Neural progenitor cell (in vitro differentiated cells): ENCODE measurements at regions not wholly inside any gene's neighbourhood (a gene's known extent, or its start where the extent isn't known, plus 50 kb on each side); places are given as distances from the start of the nearest gene placed in this dataset.

ENCODE experiments used
- DNase-seq: peaks from one replicate; pipeline ENCODE4 v3.0.0-alpha.2; 2016; ENCODE audit warnings: low spot score
- H2AFZ ChIP-seq: fragments of 200-600 bp; sonication (generic); replicated peaks from 2 replicates; pipeline ENCODE4 v1.6.1; 2016; ENCODE audit warnings: antibody characterized with exemption
- H3F3A ChIP-seq: fragments of 200-600 bp; sonication (generic); 2 replicates; pipeline ENCODE4 v1.6.1; 2016; ENCODE audit warnings: antibody characterized with exemption, low read depth
- H3K27ac ChIP-seq: fragments of 200-600 bp; sonication (generic); 2 replicates; pipeline ENCODE4 v1.5.1; 2016; ENCODE audit warnings: mild to moderate bottlenecking
- H3K27me3 ChIP-seq: fragments of 200-600 bp; sonication (generic); 2 replicates; pipeline ENCODE4 v1.6.1; 2016; ENCODE audit warnings: mild to moderate bottlenecking, moderate library complexity
- H3K36me3 ChIP-seq: fragments of 200-600 bp; sonication (generic); 2 replicates; pipeline ENCODE4 v1.5.1; 2016
- H3K4me1 ChIP-seq: fragments of 200-600 bp; sonication (generic); 2 replicates; pipeline ENCODE4 v1.6.1; 2016; ENCODE audit warnings: mixed run types
- H3K4me2 ChIP-seq: fragments of 200-600 bp; sonication (generic); 2 replicates; pipeline ENCODE4 v1.6.1; 2016
- H3K4me3 ChIP-seq: fragments of 200-600 bp; sonication (generic); 2 replicates; pipeline ENCODE4 v1.5.1; 2016
- H3K79me2 ChIP-seq: fragments of 200-600 bp; sonication (generic); 2 replicates; pipeline ENCODE4 v1.6.1; 2016; ENCODE audit warnings: low read depth
- H3K9ac ChIP-seq: fragments of 200-600 bp; sonication (generic); 2 replicates; pipeline ENCODE4 v1.6.1; 2016
- H3K9me3 ChIP-seq: fragments of 200-600 bp; sonication (generic); 2 replicates; pipeline ENCODE4 v1.5.1; 2016; ENCODE audit warnings: low read depth
- H4K20me1 ChIP-seq: fragments of 200-600 bp; sonication (generic); 2 replicates; pipeline ENCODE4 v1.6.1; 2016; ENCODE audit warnings: low read depth
- H3K27ac Mint-ChIP-seq: 3 replicates; pipeline ENCODE4 v1.8.0; 2021; ENCODE audit warnings: mixed read lengths
- H3K27me3 Mint-ChIP-seq: 2 replicates; pipeline ENCODE4 v1.8.0; 2022; ENCODE audit warnings: low read depth, mild to moderate bottlenecking, inconsistent platforms, moderate library complexity, mixed read lengths; ENCODE audit not compliant: insufficient read depth
- H3K36me3 Mint-ChIP-seq: 3 replicates; pipeline ENCODE4 v1.8.0; 2021; ENCODE audit warnings: mixed read lengths
- H3K4me1 Mint-ChIP-seq: 3 replicates; pipeline ENCODE4 v1.8.0; 2021; ENCODE audit warnings: mixed read lengths
- H3K4me3 Mint-ChIP-seq: 3 replicates; pipeline ENCODE4 v1.8.0; 2021; ENCODE audit warnings: mild to moderate bottlenecking, moderate library complexity, mixed read lengths
- H3K9me3 Mint-ChIP-seq: 3 replicates; pipeline ENCODE4 v1.8.0; 2020; ENCODE audit warnings: mixed read lengths
- CTCF ChIP-seq: fragments of 200-600 bp; sonication (generic); IDR thresholded peaks from 2 replicates; pipeline ENCODE4 v1.5.1; 2017; ENCODE audit warnings: antibody characterized with exemption, mild to moderate bottlenecking
- EZH2 ChIP-seq: fragments of 200-600 bp; sonication (generic); IDR thresholded peaks from 2 replicates; pipeline ENCODE4 v1.6.1; 2017; ENCODE audit warnings: antibody characterized with exemption, mild to moderate bottlenecking, moderate library complexity
- EZH2phosphoT487 ChIP-seq: fragments of 200-600 bp; sonication (generic); IDR thresholded peaks from 2 replicates; pipeline ENCODE4 v1.6.1; 2017; ENCODE audit warnings: antibody characterized with exemption

GRCh38 chr17:33433581-33433980, 140.5 kb upstream of the ASIC2 start:
- no peak for TF ChIP-seq EZH2
- TF ChIP-seq EZH2phosphoT487 = no peak
- no peak for TF ChIP-seq CTCF
- H3K79me2 ChIP-seq = no peaks in the 10 kb centered on the region
- H3K9ac ChIP-seq = no peak overlapping the region
- H3K9me3 Mint-ChIP-seq = peaks cover 2% of the 10 kb centered on the region
- H2AFZ ChIP-seq = no peak overlapping the region
- DNase-seq = no peak
- H3K9me3 ChIP-seq = no peaks in the 10 kb centered on the region
- H3K4me2 ChIP-seq = no peak overlapping the region
- H3K27me3 ChIP-seq = no peaks in the 10 kb centered on the region
- H3K27me3 Mint-ChIP-seq = no peaks in the 10 kb centered on the region
- no peaks in the 10 kb centered on the region for H3F3A ChIP-seq
- peaks cover 3% of the 10 kb centered on the region for H3K4me1 Mint-ChIP-seq
- no peak overlapping the region for H3K27ac Mint-ChIP-seq
- H3K4me3 Mint-ChIP-seq = no peak overlapping the region
- no peaks in the 10 kb centered on the region for H3K4me1 ChIP-seq
- no peak overlapping the region for H3K27ac ChIP-seq
- no peak overlapping the region for H3K4me3 ChIP-seq
- no peaks in the 10 kb centered on the region for H3K36me3 Mint-ChIP-seq
- H4K20me1 ChIP-seq = no peaks in the 10 kb centered on the region
- no peaks in the 10 kb centered on the region for H3K36me3 ChIP-seq

- TF ChIP-seq CTCF = no peak
- TF ChIP-seq EZH2 = no peak
- no peak for TF ChIP-seq EZH2phosphoT487
- Mint-ChIP-seq H3K4me1 (peaks cover 3% of the 10 kb centered on the region), H3K4me3 (no peak overlapping the region), H3K27ac (no peak overlapping the region), H3K9me3 (peaks cover 2% of the 10 kb centered on the region), H3K36me3 (no peaks in the 10 kb centered on the region), H3K27me3 (no peaks in the 10 kb centered on the region)
- H3K27ac ChIP-seq = no peak overlapping the region
- H3F3A ChIP-seq = no peaks in the 10 kb centered on the region
- no peaks in the 10 kb centered on the region for H3K4me1 ChIP-seq
- no peak for DNase-seq
- no peaks in the 10 kb centered on the region for H3K27me3 ChIP-seq
- H3K9ac ChIP-seq = no peak overlapping the region
- no peaks in the 10 kb centered on the region for H3K9me3 ChIP-seq
- no peaks in the 10 kb centered on the region for H3K36me3 ChIP-seq
- H3K79me2 ChIP-seq = no peaks in the 10 kb centered on the region
- no peak overlapping the region for H2AFZ ChIP-seq
- H3K4me2 ChIP-seq = no peak overlapping the region
- H4K20me1 ChIP-seq = no peaks in the 10 kb centered on the region
- H3K4me3 ChIP-seq = no peak overlapping the region
Observed at GRCh38 chr17:33434841-33435240, 141.7 kb upstream of the ASIC2 start.

- Mint-ChIP-seq H3K36me3 (no peaks in the 10 kb centered on the region), H3K9me3 (peaks cover 2% of the 10 kb centered on the region), H3K27ac (no peak overlapping the region), H3K27me3 (no peaks in the 10 kb centered on the region), H3K4me1 (peaks cover 3% of the 10 kb centered on the region), H3K4me3 (no peak overlapping the region)
- Histone ChIP-seq H3K9ac (no peak overlapping the region), H2AFZ (no peak overlapping the region), H3K4me2 (no peak overlapping the region), H3K4me3 (no peak overlapping the region), H3K36me3 (no peaks in the 10 kb centered on the region), H3F3A (no peaks in the 10 kb centered on the region), H3K4me1 (no peaks in the 10 kb centered on the region), H3K27me3 (no peaks in the 10 kb centered on the region), H3K27ac (no peak overlapping the region), H3K9me3 (no peaks in the 10 kb centered on the region), H3K79me2 (no peaks in the 10 kb centered on the region), H4K20me1 (no peaks in the 10 kb centered on the region)
- no peak for DNase-seq
- TF ChIP-seq CTCF (no peak), EZH2phosphoT487 (no peak), EZH2 (no peak)
Observed at GRCh38 chr17:33435721-33436301, 142.7 kb upstream of the ASIC2 start.
